Inferior parietal cortex (tissue), 1 donor: ENCODE measurements at regions not wholly inside any gene's neighbourhood (a gene's known extent, or its start where the extent isn't known, plus 50 kb on each side); places are given as distances from the start of the nearest gene placed in this dataset.
A peak's percentile ranks its signal among the peaks of the same experiment; 100 is the strongest.
"Not testable (repeated sequence)": the region's sequence is repeated elsewhere in the genome, so short reads cannot be mapped to it uniquely, and the experiment has no call there.

ENCODE experiments used
- DNase-seq: peaks from one replicate; pipeline ENCODE4 v3.0.0-alpha.2; 2016; ENCODE audit errors: extremely low spot score

DNA sequence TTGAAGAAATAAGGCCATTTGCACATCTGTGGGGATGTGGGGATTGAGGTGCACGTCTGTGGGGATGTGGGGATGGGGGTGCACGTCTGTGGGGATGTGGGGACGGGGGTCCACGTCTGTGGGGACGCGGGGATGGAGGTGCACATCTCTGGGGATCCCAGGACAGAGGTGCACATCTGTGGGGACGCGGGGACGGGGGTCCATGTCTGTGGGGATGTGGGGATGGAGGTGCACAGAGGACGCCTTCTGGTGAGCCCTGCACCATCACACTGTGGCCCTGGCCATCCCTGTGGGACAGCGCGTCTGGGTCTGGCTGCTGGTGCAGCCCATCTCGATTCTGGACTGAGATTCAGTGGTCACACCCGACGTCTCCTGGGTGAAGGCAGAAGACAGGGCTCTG lies 161.4 kb downstream of the LAT start:
- no peak for DNase-seq

DNA sequence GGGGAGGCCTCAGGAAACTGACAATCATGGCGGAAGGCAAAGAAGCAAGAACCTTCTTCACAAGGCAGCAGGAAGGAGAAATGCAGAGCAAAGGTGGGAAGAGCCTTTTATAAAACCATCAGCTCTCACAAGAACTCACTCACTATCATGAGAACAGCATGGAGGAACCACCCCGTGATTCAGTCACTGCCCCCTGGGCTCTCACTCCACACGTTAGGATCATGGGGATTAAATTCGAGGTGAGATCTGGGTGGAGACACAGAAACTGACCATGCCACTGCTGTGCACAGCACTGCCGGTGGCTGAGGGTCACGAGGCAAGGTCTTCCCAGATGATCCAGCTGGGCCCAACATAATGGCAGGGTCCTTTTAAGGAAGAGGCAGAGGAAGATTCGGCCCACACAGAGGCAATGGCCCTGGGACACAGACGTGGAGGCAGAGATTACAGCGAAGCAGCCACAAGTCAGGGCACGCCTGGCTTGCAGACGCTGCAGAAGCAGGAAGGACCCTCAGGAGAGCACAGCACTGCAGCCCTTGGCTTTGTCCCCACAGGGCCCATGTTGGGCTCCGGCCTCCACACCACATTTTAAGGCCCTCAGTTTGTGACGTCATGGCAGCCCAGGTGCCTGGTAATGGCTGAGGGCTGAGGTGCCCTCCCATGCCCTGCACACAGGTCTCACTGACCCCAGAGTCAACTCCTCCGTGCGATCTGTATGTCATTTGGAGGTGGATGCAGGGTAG lies 160.8 kb downstream of the LAT start:
- not testable (repeated sequence) for DNase-seq

DNA sequence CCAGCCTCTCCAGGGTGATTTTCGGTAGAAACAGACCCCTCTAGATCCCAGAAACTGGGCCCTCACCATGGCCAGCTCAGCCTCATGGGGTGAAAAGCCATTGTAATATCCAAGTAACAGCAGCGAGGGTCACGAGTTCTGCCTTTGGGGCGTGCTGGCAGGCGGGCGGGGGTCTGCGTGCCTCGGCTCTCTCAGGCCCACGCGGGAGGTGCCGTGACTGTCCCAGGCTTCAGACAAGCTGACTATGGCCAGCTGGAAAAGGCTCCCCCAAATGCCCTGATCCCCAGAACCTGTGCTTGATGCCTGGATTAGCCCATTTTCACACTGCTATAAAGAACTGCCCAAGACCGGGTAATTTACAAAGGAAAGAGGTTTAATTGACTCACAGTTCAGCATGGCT lies 160.2 kb downstream of the LAT start:
- not testable (repeated sequence) for DNase-seq

- not testable (repeated sequence) for DNase-seq
These were observed 159.8 kb downstream of the LAT start for GRCh38 chr16:29144669-29145062.

- peak; percentile 48 for DNase-seq
These were observed 159.2 kb downstream of the LAT start for GRCh38 chr16:29143739-29144668.

- DNase-seq = not testable (repeated sequence)
These were observed 157.7 kb downstream of the LAT start for GRCh38 chr16:29142506-29142905.

- DNase-seq = no peak
These were observed 156.9 kb downstream of the LAT start for GRCh38 chr16:29141586-29142324.

GRCh38 chr16:29141121-29141520 lies 156.3 kb downstream of the LAT start:
- not testable (repeated sequence) for DNase-seq

- not testable (repeated sequence) for DNase-seq
These were observed 155.3 kb downstream of the LAT start for GRCh38 chr16:29139901-29140855.

GRCh38 chr16:29139261-29139802 lies 154.5 kb downstream of the LAT start:
- no peak for DNase-seq

GRCh38 chr16:29138698-29139097 lies 153.8 kb downstream of the LAT start:
- DNase-seq = not testable (repeated sequence)

DNA sequence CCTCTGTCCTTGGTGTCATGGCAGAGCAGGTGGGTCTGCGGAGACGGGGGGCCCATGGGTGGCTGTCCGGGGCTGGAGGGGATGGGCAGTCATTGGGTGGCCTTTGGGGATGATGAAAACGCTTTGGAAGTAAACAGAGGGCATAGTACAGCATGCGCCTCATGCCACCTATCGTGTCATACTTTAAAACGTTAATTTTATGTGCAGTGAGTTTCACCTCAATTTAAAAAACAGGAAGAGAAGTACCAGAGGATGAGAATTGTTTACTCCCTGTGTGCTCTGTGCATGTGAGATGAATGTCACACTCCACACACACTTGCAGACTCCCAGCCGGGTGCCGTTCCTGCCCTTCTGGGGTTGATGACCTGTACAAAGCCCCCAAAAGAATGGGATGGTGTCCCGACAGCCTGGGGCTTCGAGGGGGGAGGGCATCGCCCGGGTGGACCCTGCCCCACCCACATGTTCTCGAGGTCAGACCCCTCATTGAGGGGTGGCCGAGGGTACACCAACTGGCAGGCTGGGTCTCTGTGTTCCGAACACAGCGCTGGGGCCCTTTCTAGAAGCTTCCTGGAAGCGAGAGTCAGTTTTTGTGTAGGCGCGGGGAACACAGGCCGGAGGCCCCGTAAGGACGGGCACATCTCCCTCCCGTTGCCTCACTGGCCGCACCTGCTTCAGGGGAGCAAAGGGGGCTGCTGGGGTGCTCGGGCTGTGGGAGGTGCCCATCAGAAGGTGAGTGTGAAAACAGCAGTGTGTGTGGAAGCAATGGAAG lies 153.2 kb downstream of the LAT start:
- not testable (repeated sequence) for DNase-seq

DNA sequence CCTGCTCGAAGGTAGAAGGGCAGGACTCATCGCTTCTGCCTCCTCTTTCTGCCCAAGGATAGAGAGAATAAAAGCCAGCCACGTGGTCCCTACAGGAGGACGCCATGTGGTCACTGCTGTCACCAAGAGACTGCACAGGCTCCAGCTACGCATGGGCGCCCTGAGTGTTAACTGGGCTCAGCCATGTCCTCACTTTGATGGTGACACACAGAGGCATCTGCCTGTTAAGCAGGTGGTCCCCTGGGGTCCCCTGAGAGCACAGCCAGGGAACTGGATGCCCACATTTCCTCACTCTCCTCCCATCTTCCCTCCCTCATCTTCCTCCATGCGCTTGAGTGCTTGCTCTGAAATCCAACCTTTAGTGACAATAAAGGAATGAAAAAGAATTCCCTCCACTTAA lies 152.6 kb downstream of the LAT start:
- not testable (repeated sequence) for DNase-seq

GRCh38 chr16:29136916-29137315 lies 152.1 kb downstream of the LAT start:
- DNase-seq = not testable (repeated sequence)

- DNase-seq = not testable (repeated sequence)
These were observed 151.3 kb downstream of the LAT start for GRCh38 chr16:29136046-29136696.

DNA sequence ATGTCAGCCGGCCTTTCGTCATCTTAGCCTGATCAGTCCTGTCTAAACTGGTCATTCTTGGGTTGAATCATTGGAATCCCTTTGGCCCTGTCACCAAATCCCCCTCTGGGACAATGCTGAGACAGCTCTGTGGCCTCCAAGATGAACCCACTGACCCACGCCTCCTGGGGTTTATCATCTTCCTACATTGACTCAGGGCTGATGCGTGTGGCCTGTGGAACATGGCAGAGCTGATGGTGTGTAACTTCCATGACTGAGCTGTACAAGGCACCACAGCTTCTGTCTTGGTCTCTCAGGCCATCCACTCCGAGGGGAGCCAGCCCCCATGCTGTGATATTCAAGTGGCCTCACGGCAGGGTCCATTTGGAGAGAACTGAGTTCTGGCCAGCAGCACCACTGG lies 150.2 kb downstream of the LAT start:
- not testable (repeated sequence) for DNase-seq

GRCh38 chr16:29133681-29134430 lies 149.0 kb downstream of the LAT start:
- DNase-seq = not testable (repeated sequence)

DNA sequence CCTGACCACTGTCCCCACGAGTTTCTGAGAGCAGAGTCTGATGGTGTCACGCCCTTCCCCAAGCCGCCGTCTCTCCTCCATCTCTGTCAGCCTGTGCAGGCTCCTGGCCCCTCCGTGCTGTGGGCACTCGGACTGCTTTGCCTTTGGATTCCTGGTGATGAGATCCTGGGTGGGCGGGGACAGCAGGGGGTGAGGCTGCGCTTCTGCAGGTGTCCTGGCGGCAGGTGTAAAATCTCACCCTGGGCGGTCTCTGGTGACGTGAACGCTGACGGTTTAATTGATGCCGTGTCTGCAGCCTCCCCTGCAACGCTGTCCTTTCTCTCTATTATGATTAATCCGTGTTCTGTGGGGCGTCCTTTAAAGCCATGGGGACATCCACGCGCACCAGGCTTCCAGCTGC lies 148.0 kb downstream of the LAT start:
- DNase-seq = not testable (repeated sequence)
